ENCODE measurements at regions not wholly inside any gene's neighbourhood (a gene's known extent, or its start where the extent isn't known, plus 50 kb on each side); places are given as distances from the start of the nearest gene placed in this dataset.

GRCh38 chr5:124410539-124411488 is 335.6 kb downstream of the ZNF608 start:
- DNase-seq = no peak

- DNase-seq = no peak
These were observed 337.5 kb downstream of the ZNF608 start for GRCh38 chr5:124408738-124409453.

GRCh38 chr5:124404796-124405195 is 341.6 kb downstream of the ZNF608 start:
- no peak for DNase-seq

GRCh38 chr5:124403281-124403680 is 343.2 kb downstream of the ZNF608 start:
- no peak for DNase-seq

- DNase-seq = no peak
These were observed 344.3 kb downstream of the ZNF608 start for GRCh38 chr5:124402144-124402581.

GRCh38 chr5:124401476-124402143 is 344.8 kb downstream of the ZNF608 start:
- no peak for DNase-seq

- no peak for DNase-seq
These were observed 346.9 kb downstream of the ZNF608 start for GRCh38 chr5:124399426-124399961.

- DNase-seq = no peak
These were observed 348.0 kb downstream of the ZNF608 start for GRCh38 chr5:124398460-124398859.

- no peak for DNase-seq
These were observed 349.1 kb downstream of the ZNF608 start for GRCh38 chr5:124397317-124397716.

- DNase-seq = no peak
These were observed 350.5 kb downstream of the ZNF608 start for GRCh38 chr5:124395926-124396325.

GRCh38 chr5:124395287-124395686 is 351.2 kb downstream of the ZNF608 start:
- DNase-seq = no peak

- DNase-seq = no peak
These were observed 351.7 kb downstream of the ZNF608 start for GRCh38 chr5:124394700-124395245.

GRCh38 chr5:124393584-124394379 is 352.7 kb downstream of the ZNF608 start:
- DNase-seq = no peak

- no peak for DNase-seq
These were observed 362.7 kb downstream of the ZNF608 start for GRCh38 chr5:124383693-124384092.

- DNase-seq = no peak
These were observed 369.1 kb downstream of the ZNF608 start for GRCh38 chr5:124377386-124377785.

- DNase-seq = no peak
These were observed 372.6 kb downstream of the ZNF608 start for GRCh38 chr5:124373883-124374282.

GRCh38 chr5:124372457-124372856 is 374.0 kb downstream of the ZNF608 start:
- DNase-seq = no peak

GRCh38 chr5:124371111-124371706 is 375.2 kb downstream of the ZNF608 start:
- DNase-seq = no peak

- no peak for DNase-seq
These were observed 375.8 kb downstream of the ZNF608 start for GRCh38 chr5:124370601-124371000.

GRCh38 chr5:124365361-124365801 is 381.1 kb downstream of the ZNF608 start:
- no peak for DNase-seq

- no peak for DNase-seq
These were observed 390.5 kb downstream of the ZNF608 start for GRCh38 chr5:124355928-124356327.

Measured in effector CD8-positive, alpha-beta T cell (primary cell).